OCI-LY1 (cell line): ENCODE measurements at regions not wholly inside any gene's neighbourhood (a gene's known extent, or its start where the extent isn't known, plus 50 kb on each side); places are given as distances from the start of the nearest gene placed in this dataset.

ENCODE experiments used
- EZH2 ChIP-seq: fragments of 200-600 bp; sonication (generic), shearing (Covaris generic); IDR thresholded peaks from 2 replicates; pipeline ENCODE4 v1.8.0; 2017; ENCODE audit warnings: borderline replicate concordance, mixed run types, mild to moderate bottlenecking, antibody characterized with exemption, low read length, moderate library complexity, mixed read lengths
- TF ChIP-seq, protein P1 (sequence below): fragments of 200-600 bp; sonication (generic), shearing (Covaris generic); IDR thresholded peaks from 2 replicates; pipeline ENCODE4 v1.5.1; 2017; ENCODE audit warnings: mild to moderate bottlenecking, antibody characterized with exemption, low read length, moderate library complexity, mixed read lengths

DNA sequence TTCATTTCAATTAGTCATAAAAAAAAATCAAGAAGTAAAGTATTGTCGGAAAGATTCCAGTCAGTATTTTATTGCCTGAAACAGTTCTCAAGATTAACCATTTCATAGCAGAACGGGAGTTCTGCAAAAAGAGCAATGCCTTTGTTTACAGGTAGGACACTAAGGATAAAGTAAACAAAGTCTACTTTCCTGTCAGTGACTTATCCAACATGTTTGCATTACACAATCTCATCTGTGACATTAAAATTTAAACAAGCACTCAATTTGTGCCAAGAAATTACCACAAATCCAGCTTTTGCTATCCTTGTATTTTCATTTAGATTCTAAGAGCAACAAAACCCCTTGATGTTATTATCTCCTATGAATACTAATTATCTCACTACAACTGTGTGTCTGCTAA lies 306.5 kb upstream of the LDB2 start:
- TF ChIP-seq, protein P1, sequence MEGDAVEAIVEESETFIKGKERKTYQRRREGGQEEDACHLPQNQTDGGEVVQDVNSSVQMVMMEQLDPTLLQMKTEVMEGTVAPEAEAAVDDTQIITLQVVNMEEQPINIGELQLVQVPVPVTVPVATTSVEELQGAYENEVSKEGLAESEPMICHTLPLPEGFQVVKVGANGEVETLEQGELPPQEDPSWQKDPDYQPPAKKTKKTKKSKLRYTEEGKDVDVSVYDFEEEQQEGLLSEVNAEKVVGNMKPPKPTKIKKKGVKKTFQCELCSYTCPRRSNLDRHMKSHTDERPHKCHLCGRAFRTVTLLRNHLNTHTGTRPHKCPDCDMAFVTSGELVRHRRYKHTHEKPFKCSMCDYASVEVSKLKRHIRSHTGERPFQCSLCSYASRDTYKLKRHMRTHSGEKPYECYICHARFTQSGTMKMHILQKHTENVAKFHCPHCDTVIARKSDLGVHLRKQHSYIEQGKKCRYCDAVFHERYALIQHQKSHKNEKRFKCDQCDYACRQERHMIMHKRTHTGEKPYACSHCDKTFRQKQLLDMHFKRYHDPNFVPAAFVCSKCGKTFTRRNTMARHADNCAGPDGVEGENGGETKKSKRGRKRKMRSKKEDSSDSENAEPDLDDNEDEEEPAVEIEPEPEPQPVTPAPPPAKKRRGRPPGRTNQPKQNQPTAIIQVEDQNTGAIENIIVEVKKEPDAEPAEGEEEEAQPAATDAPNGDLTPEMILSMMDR, result no peak
- TF ChIP-seq EZH2, result no peak
